Forelimb muscle (tissue), 1 donor: ENCODE measurements at regions not wholly inside any gene's neighbourhood (a gene's known extent, or its start where the extent isn't known, plus 50 kb on each side); places are given as distances from the start of the nearest gene placed in this dataset.

Source experiments
- DNase-seq: peaks from one replicate; pipeline ENCODE4 v3.0.0-alpha.2; 2013; ENCODE audit warnings: low read depth

GRCh38 chr6:47360388-47360787 lies 50.7 kb upstream of the TNFRSF21 start:
- no peak for DNase-seq

GRCh38 chr6:47362857-47363461 lies 53.3 kb upstream of the TNFRSF21 start:
- DNase-seq = no peak

GRCh38 chr6:47363736-47364135 lies 54.0 kb upstream of the TNFRSF21 start:
- no peak for DNase-seq

- no peak for DNase-seq
Measured at GRCh38 chr6:47366335-47366890, 56.7 kb upstream of the TNFRSF21 start.

- no peak for DNase-seq
Measured at GRCh38 chr6:47371139-47371869, 61.6 kb upstream of the TNFRSF21 start.

GRCh38 chr6:47371870-47372255 lies 62.2 kb upstream of the TNFRSF21 start:
- no peak for DNase-seq

- DNase-seq = no peak
Measured at GRCh38 chr6:47372318-47372717, 62.6 kb upstream of the TNFRSF21 start.

GRCh38 chr6:47375426-47375825 lies 65.7 kb upstream of the TNFRSF21 start:
- DNase-seq = no peak

GRCh38 chr6:47376930-47377329 lies 67.2 kb upstream of the TNFRSF21 start:
- DNase-seq = no peak

- no peak for DNase-seq
Measured at GRCh38 chr6:47377971-47378370, 68.3 kb upstream of the TNFRSF21 start.

- no peak for DNase-seq
Measured at GRCh38 chr6:47379328-47379727, 69.6 kb upstream of the TNFRSF21 start.

GRCh38 chr6:47380251-47380650 lies 70.5 kb upstream of the TNFRSF21 start:
- no peak for DNase-seq

- DNase-seq = no peak
Measured at GRCh38 chr6:47381036-47381435, 71.3 kb upstream of the TNFRSF21 start.

GRCh38 chr6:47383360-47383759 lies 73.7 kb upstream of the TNFRSF21 start:
- no peak for DNase-seq

- DNase-seq = no peak
Measured at GRCh38 chr6:47391675-47392074, 82.0 kb upstream of the TNFRSF21 start.

GRCh38 chr6:47392251-47392650 lies 82.5 kb upstream of the TNFRSF21 start:
- DNase-seq = no peak

GRCh38 chr6:47396401-47397069 lies 81.1 kb upstream of the CD2AP start:
- no peak for DNase-seq

- DNase-seq = no peak
Measured at GRCh38 chr6:47400581-47400980, 77.0 kb upstream of the CD2AP start.

- no peak for DNase-seq
Measured at GRCh38 chr6:47402081-47402480, 75.5 kb upstream of the CD2AP start.

- DNase-seq = no peak
Measured at GRCh38 chr6:47403056-47403455, 74.5 kb upstream of the CD2AP start.

GRCh38 chr6:47403801-47404200 lies 73.8 kb upstream of the CD2AP start:
- no peak for DNase-seq

- DNase-seq = no peak
Measured at GRCh38 chr6:47404435-47404834, 73.2 kb upstream of the CD2AP start.

GRCh38 chr6:47405273-47405672 lies 72.3 kb upstream of the CD2AP start:
- no peak for DNase-seq
